GM21529 (cell line): ENCODE measurements at regions not wholly inside any gene's neighbourhood (a gene's known extent, or its start where the extent isn't known, plus 50 kb on each side); places are given as distances from the start of the nearest gene placed in this dataset.
"Not testable (repeated sequence)": the region's sequence is repeated elsewhere in the genome, so short reads cannot be mapped to it uniquely, and the experiment has no call there.

ENCODE experiments used
- ATAC-seq: cut with Tn5 transposase; IDR thresholded peaks from one replicate; pipeline ENCODE4 v1.9.1; 2021; ENCODE audit not compliant: unreplicated experiment

DNA sequence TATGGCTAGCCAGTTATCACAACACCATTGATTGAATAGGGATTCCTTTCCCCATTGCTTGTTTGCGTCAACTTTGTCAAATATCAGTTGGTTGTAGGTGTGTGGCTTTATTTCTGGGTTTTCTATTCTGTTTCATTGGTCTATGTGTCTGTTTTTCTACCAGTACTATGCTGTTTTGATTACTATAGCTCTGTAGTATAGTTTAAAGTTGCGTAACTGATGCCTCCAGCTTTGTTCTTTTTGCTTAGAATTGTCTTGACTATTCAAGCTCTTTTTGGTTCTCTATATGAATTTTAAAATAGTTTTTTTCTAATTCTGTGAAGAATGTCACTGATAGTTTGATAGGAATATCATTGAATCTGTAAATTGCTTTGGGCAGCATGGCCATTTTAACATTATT, 194.9 kb upstream of the FN1 start:
- ATAC-seq = not testable (repeated sequence)

- no peak for ATAC-seq
These were observed 191.9 kb upstream of the FN1 start for GRCh38 chr2:215627771-215628170.

- no peak for ATAC-seq
These were observed 191.0 kb upstream of the FN1 start for GRCh38 chr2:215626812-215627281.

GRCh38 chr2:215626063-215626462, 190.2 kb upstream of the FN1 start:
- ATAC-seq = no peak

DNA sequence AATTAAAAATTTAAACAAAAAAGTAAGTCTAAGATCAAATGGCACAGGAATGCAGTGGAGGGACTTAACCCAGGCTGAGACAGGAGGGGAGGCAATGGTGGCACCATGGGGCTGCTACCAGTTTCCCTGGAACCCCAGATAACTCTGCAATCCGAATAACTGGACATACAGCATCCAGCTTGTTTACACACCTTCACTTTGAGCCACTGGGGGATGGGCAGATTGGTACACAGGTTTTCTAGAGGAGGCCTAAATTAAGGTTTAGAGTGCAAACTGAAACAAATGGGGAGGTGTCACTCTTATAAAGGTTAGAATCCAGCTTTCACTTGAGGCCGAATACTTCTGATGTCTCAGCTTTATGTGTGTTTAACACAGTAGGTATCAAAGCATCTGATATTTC, 189.3 kb upstream of the FN1 start:
- no peak for ATAC-seq

- no peak for ATAC-seq
These were observed 188.6 kb upstream of the FN1 start for GRCh38 chr2:215624423-215624829.

DNA sequence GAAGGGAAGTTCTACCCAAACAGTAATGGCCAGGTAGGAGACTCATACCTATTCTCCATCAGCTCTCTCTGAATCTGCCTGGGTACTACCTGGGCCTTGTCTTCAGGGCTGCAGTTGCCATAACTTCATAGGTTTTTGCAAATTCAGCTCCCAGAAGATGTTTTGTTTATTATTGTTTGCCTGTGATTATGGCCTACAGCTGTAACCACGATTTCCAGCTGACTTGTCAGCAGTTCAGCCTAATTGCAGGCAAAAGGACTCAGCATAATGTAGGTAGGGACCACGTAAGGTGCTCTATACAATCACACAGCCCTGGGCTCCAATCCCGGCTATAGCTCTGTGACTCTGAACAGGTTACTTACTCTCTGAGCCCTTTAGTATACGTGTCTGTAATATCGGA, 187.0 kb upstream of the FN1 start:
- ATAC-seq = no peak

DNA sequence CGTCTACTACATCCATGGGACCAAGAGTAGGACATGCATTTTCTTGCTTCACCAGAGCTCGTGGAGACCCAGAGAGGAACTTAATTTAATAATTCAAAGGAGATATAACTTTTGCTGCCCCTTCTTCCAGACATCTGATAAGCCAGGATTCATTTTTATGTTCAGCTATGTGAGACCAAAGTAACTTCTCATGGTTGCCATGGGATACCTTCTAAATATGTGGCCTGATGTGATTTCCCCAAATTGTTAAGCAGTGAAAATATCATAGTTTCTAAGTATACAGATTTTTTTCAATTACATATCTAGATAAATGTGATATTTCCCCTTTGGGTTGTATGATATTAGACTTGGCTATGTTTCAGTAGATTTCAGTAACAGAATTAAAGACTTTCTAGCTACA, 185.5 kb upstream of the FN1 start:
- ATAC-seq = no peak

- ATAC-seq = no peak
These were observed 184.7 kb upstream of the FN1 start for GRCh38 chr2:215620528-215620927.

DNA sequence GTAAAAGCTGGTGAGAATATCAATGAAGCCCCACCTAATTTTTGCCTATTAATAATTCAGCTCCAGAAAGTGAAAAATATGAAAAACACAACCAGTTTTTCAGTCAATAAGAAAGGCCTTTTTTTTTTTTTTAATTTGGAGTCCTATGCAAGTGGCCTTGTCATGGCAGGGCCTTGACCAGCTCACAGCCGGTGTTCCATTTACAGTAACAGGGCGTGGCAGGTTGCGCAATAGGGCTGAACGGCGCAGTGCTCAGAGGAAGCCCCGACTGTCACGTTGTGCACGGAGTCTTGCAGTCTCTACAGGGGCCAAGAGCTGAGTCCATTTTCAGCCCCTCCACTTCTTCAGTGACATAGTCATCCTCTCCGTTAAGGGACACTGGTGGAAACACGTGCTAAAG, 184.1 kb upstream of the FN1 start:
- ATAC-seq = no peak

DNA sequence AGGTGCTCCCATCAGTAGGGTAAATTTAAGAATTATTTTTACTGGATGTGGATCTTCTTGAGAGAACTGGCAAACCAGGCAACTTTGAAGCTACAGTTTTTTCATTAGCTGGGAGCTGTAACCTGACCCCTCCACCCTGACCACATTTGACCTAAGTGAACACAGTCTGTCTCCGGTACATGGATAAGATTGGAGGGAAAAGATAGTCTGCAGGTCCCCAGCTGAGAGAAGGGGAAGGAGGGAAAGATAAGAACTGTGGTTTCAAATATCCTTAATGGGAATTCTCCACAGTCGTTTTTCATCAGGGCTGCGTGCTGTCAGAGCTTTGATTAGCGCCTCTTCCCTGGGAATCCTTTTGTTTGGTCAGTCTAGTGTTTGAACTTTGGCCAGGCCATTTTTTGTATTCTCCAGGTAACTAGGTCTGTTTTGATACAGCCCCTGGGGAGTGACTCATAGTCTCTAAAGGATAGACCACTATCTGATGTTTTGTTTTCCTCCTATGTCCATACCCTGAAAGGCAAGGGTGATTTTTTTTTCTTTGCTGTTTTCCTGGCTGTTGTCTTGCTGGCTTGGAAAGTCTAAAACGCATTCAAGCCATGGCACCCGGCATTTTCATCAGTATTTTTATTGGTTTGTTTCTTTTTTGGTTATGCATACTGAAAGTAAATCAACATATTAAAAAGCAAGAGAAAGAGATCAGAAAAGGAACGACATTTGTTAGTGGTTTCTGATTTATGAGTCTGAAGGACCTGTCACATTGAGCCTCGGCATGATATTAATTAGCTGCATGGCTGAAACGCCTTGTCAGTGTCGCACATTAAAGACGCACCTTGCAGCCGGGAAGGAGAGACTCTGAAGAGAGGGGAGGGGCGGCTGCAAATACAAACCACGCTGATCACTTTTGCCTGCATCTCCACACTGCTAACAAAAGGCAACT, 183.4 kb upstream of the FN1 start:
- no peak for ATAC-seq

DNA sequence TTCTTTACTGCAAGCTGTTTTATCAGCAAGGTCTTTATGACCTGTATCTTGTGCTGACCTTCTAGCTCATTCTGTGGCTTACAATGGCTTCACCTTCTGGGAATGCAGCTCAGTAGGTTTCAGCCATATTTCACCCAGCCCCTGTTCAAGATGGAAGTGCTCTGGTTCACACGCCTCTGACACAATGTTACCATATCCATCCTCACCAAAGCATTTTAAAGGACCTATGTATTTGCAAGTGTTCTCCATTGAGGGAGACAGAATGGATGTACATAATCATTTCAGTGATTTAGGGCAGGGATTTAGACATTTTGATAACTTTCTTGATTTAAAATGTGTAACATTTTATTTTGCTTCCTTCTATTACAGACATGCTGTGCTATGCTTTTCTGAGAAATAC, 182.3 kb upstream of the FN1 start:
- ATAC-seq = no peak

DNA sequence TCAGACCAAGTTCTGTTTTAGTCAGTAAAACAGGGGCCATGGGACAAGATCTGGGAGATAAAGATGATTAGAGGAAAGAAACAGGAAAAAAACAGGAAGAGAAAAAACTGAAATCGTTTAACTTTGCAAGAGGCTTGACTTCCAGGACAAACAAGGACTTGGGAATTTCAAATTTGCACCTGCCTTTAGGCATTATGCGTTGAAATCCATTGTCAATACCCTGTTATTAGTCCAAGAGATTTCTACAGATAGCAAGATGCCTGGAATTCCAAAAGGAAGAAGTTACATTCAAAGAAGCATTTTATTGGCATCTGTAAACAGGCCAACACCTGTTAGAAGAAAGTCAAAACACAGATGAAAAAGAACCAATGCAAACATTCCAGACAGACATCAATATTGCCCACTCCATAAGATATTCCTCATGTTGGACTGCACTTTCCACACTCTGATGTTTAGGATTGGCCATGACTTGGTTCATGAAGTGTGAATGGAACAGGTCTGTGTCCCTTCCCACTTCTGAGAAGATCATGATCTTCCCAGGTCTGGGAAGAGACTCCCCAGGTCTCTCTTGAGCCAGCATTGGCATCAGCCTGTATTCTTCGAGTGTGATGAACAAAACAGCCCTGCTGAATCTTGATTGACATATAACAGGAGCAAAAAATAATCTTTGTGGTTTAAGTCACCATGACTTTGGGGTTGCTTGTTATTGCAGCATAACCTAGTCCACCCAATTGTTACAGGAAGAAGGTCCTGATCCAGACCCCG, 181.4 kb upstream of the FN1 start:
- ATAC-seq = no peak

- ATAC-seq = no peak
These were observed 179.9 kb upstream of the FN1 start for GRCh38 chr2:215615803-215616174.

DNA sequence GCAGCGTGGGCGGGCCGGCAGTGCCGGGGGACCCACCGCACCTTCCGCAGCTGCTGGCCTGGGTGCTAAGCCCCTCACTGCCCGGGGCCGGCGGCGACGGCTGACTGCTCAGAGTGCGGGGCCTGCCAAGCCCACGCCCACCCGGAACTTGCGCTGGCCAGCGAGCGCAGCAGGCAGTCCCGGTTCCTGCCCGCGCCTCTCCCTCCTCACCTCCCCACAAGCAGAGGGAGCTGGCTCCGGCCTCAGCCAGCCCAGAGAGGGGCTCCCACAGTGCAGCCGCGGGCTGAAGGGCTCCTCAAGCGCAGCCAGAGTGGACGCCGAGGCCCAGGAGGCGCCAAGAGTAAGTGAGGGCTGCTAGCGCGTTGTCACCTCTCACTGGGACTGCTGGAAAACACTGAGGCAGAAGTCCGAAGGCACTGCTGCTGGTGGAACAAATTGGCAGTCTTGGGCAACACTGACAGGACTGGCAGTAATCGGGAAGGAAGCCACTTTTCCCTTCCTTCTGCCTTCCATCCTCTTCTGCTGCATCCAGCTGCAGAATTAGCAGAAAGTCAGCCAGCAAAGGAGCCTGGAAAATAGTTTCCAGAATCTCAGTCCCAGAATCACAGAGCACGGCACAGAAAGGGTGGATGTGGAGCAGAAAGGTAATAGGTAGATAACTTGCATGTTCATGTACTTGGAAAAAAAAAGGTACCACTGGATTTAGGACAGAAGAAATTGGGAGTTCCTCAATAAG, 179.4 kb upstream of the FN1 start:
- no peak for ATAC-seq

DNA sequence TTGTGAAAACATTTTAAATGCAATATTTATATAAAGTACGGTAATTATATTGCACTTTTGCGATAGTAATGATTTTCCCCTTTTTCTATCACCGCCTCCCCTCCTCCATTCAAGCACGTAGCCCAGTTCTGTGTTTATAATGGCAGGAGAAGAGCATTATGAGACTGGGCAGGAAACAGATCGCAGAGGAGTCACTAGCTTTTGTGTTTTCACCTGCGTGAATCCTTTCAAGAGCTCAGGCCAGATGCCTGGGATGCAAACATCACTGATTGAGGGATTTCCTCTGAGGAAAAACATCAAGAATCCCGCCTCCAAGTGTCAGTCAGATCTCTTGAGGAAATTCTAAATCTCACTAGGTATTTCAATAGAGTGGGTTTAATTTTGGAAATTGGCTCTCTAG, 178.4 kb upstream of the FN1 start:
- ATAC-seq = no peak

DNA sequence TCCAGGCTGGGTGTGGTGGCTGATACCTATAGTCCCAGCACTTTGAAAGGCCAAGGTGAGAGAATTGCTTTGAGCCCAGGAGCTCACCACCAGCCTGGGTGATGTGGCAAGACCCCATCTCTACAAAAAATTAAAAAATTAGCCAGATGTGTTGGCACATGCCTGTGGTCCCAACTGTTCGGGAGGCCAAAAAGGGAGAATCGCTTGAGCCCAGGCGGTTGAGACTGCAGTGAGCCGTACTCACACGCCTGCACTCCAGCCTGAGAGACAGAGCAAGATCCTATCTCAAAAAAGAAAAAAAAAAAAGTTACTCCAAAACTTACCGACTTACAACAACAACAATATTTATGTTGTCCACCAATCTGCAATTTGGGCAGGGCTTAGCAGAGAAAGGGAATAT, 178.0 kb upstream of the FN1 start:
- no peak for ATAC-seq

DNA sequence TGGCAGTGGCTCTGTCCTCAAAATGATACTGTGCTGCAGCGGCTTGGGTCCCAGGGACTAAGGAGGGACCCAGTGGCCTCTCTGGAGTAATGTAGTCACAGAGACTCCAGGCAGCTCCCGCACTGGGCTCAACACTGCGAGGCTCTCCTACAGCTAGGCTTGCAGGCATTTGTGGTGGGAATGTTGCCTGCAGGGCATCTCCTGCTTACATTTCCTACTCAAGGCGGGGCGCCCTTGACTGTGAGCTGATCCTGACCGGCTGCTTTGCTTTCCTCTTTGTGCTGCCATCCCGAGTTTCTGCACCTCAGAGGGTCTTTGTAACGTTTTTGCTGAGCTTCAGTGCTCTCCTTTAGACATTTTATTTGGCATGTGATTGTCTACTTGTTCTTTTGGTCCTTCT, 177.4 kb upstream of the FN1 start:
- ATAC-seq = no peak

DNA sequence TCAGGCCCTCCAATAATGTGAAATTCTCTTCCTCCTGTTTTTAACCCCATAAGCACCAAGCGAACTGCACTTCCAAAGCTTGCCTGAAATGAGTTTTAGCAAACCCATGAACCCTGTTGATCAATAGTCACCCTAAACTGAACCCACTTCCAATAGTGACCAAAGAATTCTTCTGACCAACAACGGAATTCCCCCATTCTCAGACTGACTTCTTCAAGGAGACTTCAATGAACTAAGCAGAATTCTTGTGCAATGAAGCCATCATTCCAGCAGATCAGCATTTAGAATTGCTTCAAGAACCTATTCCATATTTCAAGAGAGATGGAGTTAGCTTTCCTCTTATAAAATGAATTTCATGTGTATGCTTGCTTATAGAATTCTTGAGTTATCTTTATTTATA, 176.9 kb upstream of the FN1 start:
- ATAC-seq = no peak

- ATAC-seq = no peak
These were observed 175.9 kb upstream of the FN1 start for GRCh38 chr2:215611609-215612386.
